ENCODE measurements at regions not wholly inside any gene's neighbourhood (a gene's known extent, or its start where the extent isn't known, plus 50 kb on each side); places are given as distances from the start of the nearest gene placed in this dataset.

DNA sequence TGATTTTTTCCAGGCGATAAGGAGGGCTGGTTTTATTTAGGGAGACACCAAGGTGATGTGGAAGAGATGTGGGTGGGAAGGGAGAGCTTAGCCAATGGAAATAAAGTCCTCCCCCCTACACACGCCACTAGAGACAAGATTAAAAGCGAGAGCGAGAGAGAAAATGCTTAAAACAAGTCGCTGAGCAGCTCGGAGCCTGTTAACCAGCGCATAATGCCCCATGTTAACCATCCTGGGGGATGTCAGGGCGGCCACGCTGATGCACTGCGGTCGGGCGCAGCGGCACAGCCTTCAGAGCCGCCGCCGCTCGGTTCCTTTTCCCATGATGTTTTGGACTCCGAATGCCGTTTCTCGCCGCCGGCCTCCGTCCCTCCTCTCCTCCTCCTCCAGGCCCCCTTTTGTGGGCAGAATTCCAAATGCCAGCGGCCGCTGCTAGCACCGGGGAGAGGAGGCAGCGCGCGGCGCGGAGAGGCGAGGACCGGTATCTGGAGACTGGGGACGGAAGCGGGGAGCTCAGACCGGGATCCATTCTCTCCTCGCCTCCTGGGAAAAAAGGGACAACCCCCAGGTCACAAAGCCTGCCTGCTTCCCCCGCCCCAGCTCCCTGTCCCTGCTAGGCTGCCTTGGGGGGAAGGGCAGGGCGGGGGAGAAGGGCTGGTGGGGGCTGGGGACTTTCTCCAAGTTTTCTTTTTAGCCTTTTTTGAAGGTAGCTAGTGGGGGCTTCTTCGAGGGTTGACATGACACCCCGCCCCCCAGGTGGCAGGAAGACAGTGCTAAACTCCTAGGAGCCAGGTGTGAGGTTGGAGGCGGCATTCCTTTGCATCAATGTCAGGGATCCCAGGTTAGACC lies 98.1 kb upstream of the CCL2 start:
- DNase-seq = no peak
- no peak for ATAC-seq
- Mint-ChIP-seq H3K36me3 (ENCODE audit: low read depth) (peaks cover 4% of the 10 kb centered on the region), H3K27ac (no peak overlapping the region), H3K4me3 (no peak overlapping the region), H3K27me3 (peaks cover 65% of the 10 kb centered on the region), H3K4me1 (peaks cover 6% of the 10 kb centered on the region)
- H3K9me3 ChIP-seq (ENCODE audit: control insufficient read depth, low read length, poor library complexity, severe bottlenecking) = no peaks in the 10 kb centered on the region

DNA sequence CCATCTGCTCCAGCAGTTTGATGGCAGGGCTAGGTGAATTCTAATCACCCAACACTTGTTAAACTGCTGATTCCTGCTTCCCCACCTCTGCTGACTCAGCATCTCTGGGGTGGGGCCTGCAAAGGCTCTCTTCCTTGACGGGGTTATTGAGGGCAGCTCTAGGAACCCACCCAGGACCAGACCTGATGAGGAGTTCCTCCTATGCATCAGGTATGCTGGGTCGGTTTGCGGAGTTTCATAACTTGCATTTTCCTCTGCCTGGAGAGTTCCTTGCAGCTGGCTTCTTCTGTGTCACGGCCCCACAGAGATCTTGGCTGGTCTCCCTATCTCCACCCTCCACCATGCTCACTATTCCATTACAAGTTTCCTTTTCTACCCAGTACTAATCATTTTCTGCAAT lies 93.4 kb upstream of the CCL2 start:
- H3K27me3 Mint-ChIP-seq = peaks cover 69% of the 10 kb centered on the region

DNA sequence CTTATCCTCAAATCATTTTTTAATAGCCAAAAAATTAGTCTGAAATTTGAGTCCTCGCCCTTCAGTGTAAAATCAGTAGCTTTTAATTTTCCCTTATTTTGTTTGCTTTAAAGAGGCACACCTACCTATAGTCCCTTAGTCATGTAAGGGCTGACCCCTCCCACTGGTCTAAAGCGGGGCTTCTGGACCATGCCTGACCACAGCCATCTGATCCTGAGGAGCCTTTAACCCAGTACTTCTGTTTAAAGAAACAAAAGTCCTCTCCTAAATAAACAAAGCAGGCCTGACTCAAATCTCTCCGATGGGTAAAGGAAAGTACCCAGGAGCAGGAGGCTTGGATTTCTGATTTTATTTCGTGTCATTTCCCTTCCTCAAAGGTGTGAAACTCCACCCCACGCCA lies 92.0 kb upstream of the CCL2 start:
- H3K4me1 Mint-ChIP-seq = no peaks in the 10 kb centered on the region
- H3K27ac Mint-ChIP-seq = no peak overlapping the region
- peaks cover 75% of the 10 kb centered on the region for H3K27me3 Mint-ChIP-seq
- H3K36me3 Mint-ChIP-seq (ENCODE audit: low read depth) = peaks cover 3% of the 10 kb centered on the region
- no peak overlapping the region for H3K4me3 Mint-ChIP-seq
- DNase-seq = no peak
- ATAC-seq = no peak
- H3K9me3 ChIP-seq (ENCODE audit: control insufficient read depth, low read length, poor library complexity, severe bottlenecking) = no peaks in the 10 kb centered on the region

More for the DNA sequence above, 93.4 kb upstream of the CCL2 start:
- H3K9me3 ChIP-seq (ENCODE audit: control insufficient read depth, low read length, poor library complexity, severe bottlenecking) = no peaks in the 10 kb centered on the region
- no peak for ATAC-seq
- H3K4me1 Mint-ChIP-seq = peaks cover under 1% of the 10 kb centered on the region
- no peak overlapping the region for H3K27ac Mint-ChIP-seq
- peaks cover 3% of the 10 kb centered on the region for H3K36me3 Mint-ChIP-seq (ENCODE audit: low read depth)
- H3K4me3 Mint-ChIP-seq = no peak overlapping the region
- DNase-seq = no peak

DNA sequence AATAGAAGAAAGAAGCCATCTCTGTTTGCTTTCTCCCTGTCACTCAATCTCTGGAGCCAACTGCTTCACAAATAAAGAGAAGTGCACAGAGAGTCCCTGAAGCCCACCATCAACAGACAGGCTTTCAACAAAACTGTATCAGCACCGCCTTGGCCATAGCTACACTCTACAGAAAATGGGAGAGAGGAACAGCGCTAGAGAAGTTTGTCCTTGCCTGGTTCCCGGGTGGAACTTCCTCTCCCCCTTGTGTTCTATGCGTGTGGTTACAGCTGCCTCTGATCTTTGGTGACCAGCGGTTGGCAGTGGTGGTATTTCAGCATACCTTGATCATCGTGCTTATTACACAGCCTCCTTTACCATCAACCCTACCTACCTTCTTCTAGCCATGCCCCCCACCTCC lies 91.4 kb upstream of the CCL2 start:
- H3K27me3 Mint-ChIP-seq = peaks cover 73% of the 10 kb centered on the region
- H3K4me3 Mint-ChIP-seq = no peak overlapping the region
- DNase-seq = no peak
- ATAC-seq = no peak
- peaks cover 3% of the 10 kb centered on the region for H3K36me3 Mint-ChIP-seq (ENCODE audit: low read depth)
- H3K27ac Mint-ChIP-seq = no peak overlapping the region
- H3K4me1 Mint-ChIP-seq = no peaks in the 10 kb centered on the region
- no peaks in the 10 kb centered on the region for H3K9me3 ChIP-seq (ENCODE audit: control insufficient read depth, low read length, poor library complexity, severe bottlenecking)

DNA sequence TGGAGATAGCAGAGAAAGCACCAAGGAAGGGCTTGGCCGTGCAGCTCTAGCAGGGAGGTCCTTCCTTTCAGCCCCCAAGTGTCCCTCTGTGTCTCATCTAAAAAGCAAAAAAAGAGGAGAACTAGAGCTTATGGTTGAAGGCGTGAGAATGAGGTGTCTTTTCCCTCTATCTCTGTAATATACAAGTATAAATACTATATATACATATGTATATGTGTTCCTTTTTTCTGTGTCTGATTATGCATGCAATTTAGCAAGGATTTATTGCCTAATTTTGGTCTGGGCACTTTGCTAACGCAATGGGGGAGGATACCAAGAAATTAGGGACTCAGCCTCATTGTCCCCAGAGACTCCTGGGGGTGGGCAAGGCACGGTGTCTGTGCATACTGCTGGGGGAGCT lies 90.2 kb upstream of the CCL2 start:
- H3K36me3 Mint-ChIP-seq (ENCODE audit: low read depth) = peaks cover 3% of the 10 kb centered on the region
- H3K4me3 Mint-ChIP-seq = no peak overlapping the region
- no peak overlapping the region for H3K27ac Mint-ChIP-seq
- H3K4me1 Mint-ChIP-seq = no peaks in the 10 kb centered on the region
- ATAC-seq (no peak), DNase-seq (no peak)
- H3K9me3 ChIP-seq (ENCODE audit: control insufficient read depth, low read length, poor library complexity, severe bottlenecking) = no peaks in the 10 kb centered on the region
- H3K27me3 Mint-ChIP-seq = peaks cover 66% of the 10 kb centered on the region

DNA sequence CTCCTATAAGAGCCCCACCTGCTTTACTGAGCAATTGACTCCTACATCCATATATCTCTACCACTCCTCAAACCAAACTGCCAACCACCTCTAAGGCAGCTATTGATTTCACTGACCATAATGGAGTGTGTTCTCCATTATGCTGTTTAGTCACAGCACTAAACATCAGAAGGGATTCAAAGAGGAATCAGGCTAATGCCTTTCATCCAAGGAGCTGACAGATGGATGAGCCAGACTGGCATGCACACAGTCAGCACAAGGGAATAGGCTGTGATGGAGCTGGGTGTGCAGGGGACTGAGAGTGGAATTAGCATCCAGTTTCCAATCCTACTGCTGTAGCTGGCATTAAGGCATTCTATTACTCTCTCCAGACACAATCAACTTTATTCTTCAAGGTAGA lies 88.7 kb upstream of the CCL2 start:
- no peak overlapping the region for H3K27ac Mint-ChIP-seq
- no peak for ATAC-seq
- peaks cover 3% of the 10 kb centered on the region for H3K36me3 Mint-ChIP-seq (ENCODE audit: low read depth)
- no peaks in the 10 kb centered on the region for H3K4me1 Mint-ChIP-seq
- peaks cover 71% of the 10 kb centered on the region for H3K27me3 Mint-ChIP-seq
- DNase-seq = no peak
- H3K9me3 ChIP-seq (ENCODE audit: control insufficient read depth, low read length, poor library complexity, severe bottlenecking) = no peaks in the 10 kb centered on the region
- H3K4me3 Mint-ChIP-seq = no peak overlapping the region

DNA sequence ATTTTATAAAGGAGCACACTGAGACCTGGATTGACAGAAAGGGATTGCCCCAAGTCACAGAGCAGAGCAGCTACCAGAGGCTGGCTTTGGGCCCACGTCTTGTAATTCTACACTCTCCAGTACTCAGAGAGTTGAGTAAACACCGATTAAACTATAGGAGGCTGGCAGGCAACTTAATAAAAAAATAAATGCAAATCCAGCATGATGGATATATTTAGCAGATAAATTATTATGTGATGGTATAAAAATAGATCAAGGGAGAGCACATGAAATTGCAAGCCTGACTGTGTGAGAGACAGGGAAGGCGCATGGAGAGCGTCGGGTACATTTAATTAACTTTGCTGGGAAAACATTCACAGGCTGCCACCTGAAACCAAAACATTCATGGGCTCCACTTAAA lies 87.7 kb upstream of the CCL2 start:
- Mint-ChIP-seq H3K27me3 (peaks cover 62% of the 10 kb centered on the region), H3K36me3 (ENCODE audit: low read depth) (no peaks in the 10 kb centered on the region), H3K4me3 (no peak overlapping the region), H3K4me1 (no peaks in the 10 kb centered on the region), H3K27ac (no peak overlapping the region)
- DNase-seq (no peak), ATAC-seq (no peak)
- H3K9me3 ChIP-seq (ENCODE audit: control insufficient read depth, low read length, poor library complexity, severe bottlenecking) = no peaks in the 10 kb centered on the region

DNA sequence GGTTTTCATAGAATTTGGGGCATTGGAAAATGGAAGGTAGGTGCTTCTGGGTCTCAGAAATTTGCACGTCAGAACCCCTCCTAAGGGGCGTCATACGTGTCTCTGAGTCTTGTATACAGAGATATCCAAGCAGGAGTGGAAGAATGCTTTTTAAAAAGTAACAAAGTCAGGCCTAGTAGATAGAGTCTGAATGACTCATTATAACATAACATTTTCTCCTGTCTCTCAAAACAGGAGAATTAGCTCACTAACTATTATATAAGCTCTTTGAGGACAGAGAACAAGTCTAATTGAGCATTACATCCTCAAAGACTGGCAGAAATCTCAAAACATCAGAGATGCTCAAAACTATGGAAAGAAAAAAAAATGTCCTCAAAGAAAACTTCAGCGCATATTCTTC lies 86.1 kb upstream of the CCL2 start:
- Mint-ChIP-seq H3K27me3 (peaks cover 48% of the 10 kb centered on the region), H3K4me1 (no peaks in the 10 kb centered on the region), H3K27ac (no peak overlapping the region), H3K36me3 (ENCODE audit: low read depth) (no peaks in the 10 kb centered on the region), H3K4me3 (no peak overlapping the region)
- no peaks in the 10 kb centered on the region for H3K9me3 ChIP-seq (ENCODE audit: control insufficient read depth, low read length, poor library complexity, severe bottlenecking)
- DNase-seq (no peak), ATAC-seq (no peak)

DNA sequence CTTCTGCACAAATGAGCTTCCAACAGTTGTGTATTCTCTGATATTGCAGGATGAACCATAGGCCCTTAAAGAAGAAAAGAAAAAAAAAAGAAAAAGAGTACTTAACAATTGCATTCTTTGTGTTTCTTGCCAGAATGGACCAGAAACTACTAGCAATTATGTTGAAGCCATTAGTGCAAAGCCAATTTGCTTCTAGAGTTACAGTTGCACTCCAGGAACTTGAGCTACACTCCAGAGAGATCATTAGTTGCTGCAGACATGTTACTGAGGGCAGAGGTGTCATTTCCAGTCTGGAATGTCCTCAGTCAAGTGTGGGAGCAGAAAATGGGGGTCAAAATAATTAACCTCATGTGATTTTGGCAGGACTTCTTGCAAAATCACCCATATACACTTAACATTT lies 85.6 kb upstream of the CCL2 start:
- H3K27ac Mint-ChIP-seq = no peak overlapping the region
- H3K4me3 Mint-ChIP-seq = no peak overlapping the region
- H3K4me1 Mint-ChIP-seq = no peaks in the 10 kb centered on the region
- DNase-seq (no peak), ATAC-seq (no peak)
- no peaks in the 10 kb centered on the region for H3K9me3 ChIP-seq (ENCODE audit: control insufficient read depth, low read length, poor library complexity, severe bottlenecking)
- peaks cover 43% of the 10 kb centered on the region for H3K27me3 Mint-ChIP-seq
- no peaks in the 10 kb centered on the region for H3K36me3 Mint-ChIP-seq (ENCODE audit: low read depth)

DNA sequence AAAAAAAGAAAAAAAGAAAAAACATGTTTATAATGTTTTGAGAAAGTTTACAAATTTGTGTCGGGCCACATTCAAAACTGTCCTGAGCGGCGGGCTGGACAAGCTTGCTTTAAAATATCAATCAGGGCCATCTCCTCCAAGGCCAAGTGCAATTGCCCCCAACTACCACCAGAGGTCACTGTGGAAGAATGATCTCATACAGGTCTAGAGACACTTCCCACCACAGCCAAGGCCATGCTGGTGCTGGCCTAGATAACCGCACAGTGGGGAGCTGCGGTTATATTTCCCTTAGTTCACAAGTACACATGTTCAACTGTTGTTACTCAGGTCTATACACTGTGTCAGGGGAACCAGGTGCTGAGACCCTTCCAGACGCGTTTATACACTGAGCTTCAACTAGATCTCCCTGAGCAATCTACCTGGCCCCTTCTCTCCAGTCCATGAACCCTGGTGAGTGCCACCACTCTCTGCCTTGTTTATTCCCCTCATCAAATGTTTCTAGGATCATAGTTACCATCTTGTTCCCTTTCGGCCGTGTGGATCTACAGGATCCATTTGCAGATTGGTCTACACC lies 83.8 kb upstream of the CCL2 start:
- Mint-ChIP-seq H3K4me3 (no peak overlapping the region), H3K27me3 (peaks cover 34% of the 10 kb centered on the region), H3K36me3 (ENCODE audit: low read depth) (no peaks in the 10 kb centered on the region), H3K4me1 (no peaks in the 10 kb centered on the region), H3K27ac (no peak overlapping the region)
- no peaks in the 10 kb centered on the region for H3K9me3 ChIP-seq (ENCODE audit: control insufficient read depth, low read length, poor library complexity, severe bottlenecking)
- DNase-seq (peak in 2 of 3 donors; percentile 13 to 25), ATAC-seq (peak; percentile 73)

DNA sequence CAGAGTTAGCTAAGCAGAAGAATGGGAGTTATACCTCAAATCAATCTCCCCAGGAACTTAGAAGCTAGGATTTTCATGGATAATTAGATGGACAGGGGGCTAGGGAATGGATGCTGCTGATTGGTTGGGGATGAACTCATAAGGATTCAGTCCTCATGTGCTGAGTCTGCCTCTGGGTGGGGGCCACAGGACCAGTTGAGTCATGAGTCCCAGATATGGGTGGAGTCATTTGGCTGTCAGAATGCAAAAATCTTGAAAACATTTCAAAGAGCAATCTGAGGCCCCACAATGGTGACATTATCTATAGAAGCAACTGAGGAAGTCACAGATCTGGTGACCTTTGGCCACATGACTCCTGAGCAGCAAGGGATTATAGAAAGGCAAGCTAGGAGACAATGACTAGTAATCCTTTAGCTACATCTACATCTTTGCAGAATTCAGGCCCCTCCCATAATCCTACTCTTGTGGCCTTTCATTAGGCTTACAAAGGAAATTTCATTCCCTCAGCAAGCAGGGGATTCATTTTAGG lies 82.6 kb upstream of the CCL2 start:
- H3K27me3 Mint-ChIP-seq = peaks cover 34% of the 10 kb centered on the region
- no peak overlapping the region for H3K27ac Mint-ChIP-seq
- H3K4me1 Mint-ChIP-seq = no peaks in the 10 kb centered on the region
- H3K36me3 Mint-ChIP-seq (ENCODE audit: low read depth) = no peaks in the 10 kb centered on the region
- DNase-seq (no peak), ATAC-seq (no peak)
- no peaks in the 10 kb centered on the region for H3K9me3 ChIP-seq (ENCODE audit: control insufficient read depth, low read length, poor library complexity, severe bottlenecking)
- no peak overlapping the region for H3K4me3 Mint-ChIP-seq

DNA sequence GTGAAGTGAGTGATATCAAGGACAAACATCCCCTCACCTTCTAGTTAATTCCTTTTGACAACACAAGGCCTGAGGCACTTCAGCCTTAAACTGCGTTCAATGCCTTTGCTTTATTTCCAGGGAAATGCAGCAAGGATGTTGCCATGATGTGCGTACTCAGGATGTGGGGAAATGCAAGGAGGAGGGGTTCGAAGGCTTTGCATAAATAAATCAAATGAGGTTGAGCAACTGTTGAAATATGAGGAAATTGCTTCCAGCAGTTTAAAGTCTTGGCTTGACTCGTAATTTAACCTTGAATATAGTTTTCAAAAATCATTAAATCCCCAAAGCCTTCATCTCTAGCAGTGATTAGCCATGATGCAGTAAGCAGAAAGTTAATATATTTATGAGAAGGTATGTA lies 81.8 kb upstream of the CCL2 start:
- no peak overlapping the region for H3K4me3 Mint-ChIP-seq
- H3K27ac Mint-ChIP-seq = no peak overlapping the region
- DNase-seq (no peak), ATAC-seq (no peak)
- H3K9me3 ChIP-seq (ENCODE audit: control insufficient read depth, low read length, poor library complexity, severe bottlenecking) = no peaks in the 10 kb centered on the region
- no peaks in the 10 kb centered on the region for H3K36me3 Mint-ChIP-seq (ENCODE audit: low read depth)
- no peaks in the 10 kb centered on the region for H3K4me1 Mint-ChIP-seq
- peaks cover 34% of the 10 kb centered on the region for H3K27me3 Mint-ChIP-seq

DNA sequence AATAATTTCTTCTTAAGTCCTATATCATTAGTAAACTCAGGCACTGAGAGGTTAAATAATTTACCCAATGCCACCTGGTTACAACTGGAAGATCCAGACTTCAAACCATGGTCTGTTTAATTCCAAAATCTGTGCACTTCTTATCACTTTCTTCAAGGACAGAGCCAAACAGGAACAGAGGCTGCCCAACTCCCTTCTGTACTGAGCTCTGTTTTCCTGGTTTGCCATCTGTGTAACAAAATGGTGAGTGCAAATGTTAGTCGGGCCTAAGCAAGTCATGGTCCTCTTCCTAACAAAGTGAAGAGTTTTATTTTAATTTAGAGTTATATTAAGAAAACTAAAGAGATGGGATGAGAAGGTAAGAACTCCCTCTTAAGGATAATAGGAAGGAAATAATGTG lies 80.6 kb upstream of the CCL2 start:
- no peak overlapping the region for H3K27ac Mint-ChIP-seq
- H3K4me1 Mint-ChIP-seq = no peaks in the 10 kb centered on the region
- H3K4me3 Mint-ChIP-seq = no peak overlapping the region
- H3K9me3 ChIP-seq (ENCODE audit: control insufficient read depth, low read length, poor library complexity, severe bottlenecking) = no peaks in the 10 kb centered on the region
- H3K36me3 Mint-ChIP-seq (ENCODE audit: low read depth) = no peaks in the 10 kb centered on the region
- ATAC-seq (no peak), DNase-seq (no peak)
- peaks cover 43% of the 10 kb centered on the region for H3K27me3 Mint-ChIP-seq

DNA sequence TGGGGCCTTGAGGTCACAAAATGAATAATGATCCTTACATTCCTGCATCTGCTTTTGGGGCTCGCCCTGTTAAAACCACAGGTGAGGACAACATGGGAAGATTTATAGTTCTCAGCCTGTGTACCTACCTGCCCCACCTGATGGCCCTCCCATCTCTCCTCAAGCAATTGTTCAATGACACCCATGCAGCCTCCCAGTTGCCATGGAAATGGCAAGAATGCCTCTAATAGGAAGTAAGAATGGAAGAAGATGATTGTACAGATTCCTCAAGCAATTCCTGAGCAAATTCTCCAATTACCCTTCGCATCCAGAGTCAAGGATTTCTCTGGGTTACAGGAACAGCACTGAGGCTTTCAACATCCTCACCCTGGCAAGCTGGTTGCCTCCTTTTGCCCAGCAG lies 78.6 kb upstream of the CCL2 start:
- H3K36me3 Mint-ChIP-seq (ENCODE audit: low read depth) = no peaks in the 10 kb centered on the region

More for the DNA sequence above, 78.6 kb upstream of the CCL2 start:
- no peaks in the 10 kb centered on the region for H3K9me3 ChIP-seq (ENCODE audit: control insufficient read depth, low read length, poor library complexity, severe bottlenecking)
- no peaks in the 10 kb centered on the region for H3K4me1 Mint-ChIP-seq
- DNase-seq = no peak
- no peak for ATAC-seq
- H3K4me3 Mint-ChIP-seq = no peak overlapping the region
- H3K27me3 Mint-ChIP-seq = peaks cover 59% of the 10 kb centered on the region
- no peak overlapping the region for H3K27ac Mint-ChIP-seq
